HEK293T (cell line): ENCODE measurements at regions not wholly inside any gene's neighbourhood (a gene's known extent, or its start where the extent isn't known, plus 50 kb on each side); places are given as distances from the start of the nearest gene placed in this dataset.

Experiments used
- CTCF ChIA-PET: fragments of 350-600 bp; formaldehyde crosslinking; extraction: SDS; loops from one replicate; lab custom pipeline; 2021; ENCODE audit warnings: antibody characterized with exemption, inconsistent platforms; lab: Yijun Ruan, JAX
- POLR2A ChIA-PET: fragments of 350-600 bp; formaldehyde crosslinking; extraction: SDS; loops from one replicate; lab custom pipeline; 2020; ENCODE audit warnings: antibody characterized with exemption, inconsistent platforms; lab: Yijun Ruan, JAX
- DNase-seq: peaks from one replicate; pipeline ENCODE4 v3.0.0; 2012; ENCODE audit warnings: mixed read lengths; ENCODE audit errors: extremely low spot score
- ARNT ChIP-seq: fragments of 450-650 bp; IDR thresholded peaks from 2 replicates; pipeline ENCODE4 v1.6.1; 2017; ENCODE audit warnings: mild to moderate bottlenecking
- BHLHE40 ChIP-seq: fragments of 450-650 bp; IDR thresholded peaks from 2 replicates; pipeline ENCODE4 v1.6.1; 2016; ENCODE audit warnings: mild to moderate bottlenecking, moderate library complexity, borderline replicate concordance
- CTBP1 ChIP-seq: fragments of 450-650 bp; IDR thresholded peaks from 2 replicates; pipeline ENCODE4 v1.6.1; 2016; ENCODE audit warnings: borderline replicate concordance
- ELF4 ChIP-seq: fragments of 450-650 bp; IDR thresholded peaks from 2 replicates; pipeline ENCODE4 v1.6.1; 2017; ENCODE audit warnings: antibody characterized with exemption
- FOXA1 ChIP-seq: fragments of 450-650 bp; IDR thresholded peaks from 2 replicates; pipeline ENCODE4 v1.6.1; 2016; ENCODE audit warnings: mild to moderate bottlenecking
- FOXK2 ChIP-seq: fragments of 450-650 bp; IDR thresholded peaks from 2 replicates; pipeline ENCODE4 v1.6.1; 2016; ENCODE audit warnings: mild to moderate bottlenecking
- FOXM1 ChIP-seq: fragments of 450-650 bp; IDR thresholded peaks from 2 replicates; pipeline ENCODE4 v1.6.1; 2017; ENCODE audit warnings: mild to moderate bottlenecking, borderline replicate concordance
- HDGF ChIP-seq: fragments of 450-650 bp; IDR thresholded peaks from 2 replicates; pipeline ENCODE4 v1.6.1; 2017; ENCODE audit warnings: antibody characterized with exemption, borderline replicate concordance
- L3MBTL2 ChIP-seq: fragments of 450-650 bp; conservative IDR thresholded peaks from 2 replicates; pipeline ENCODE4 v1.6.1; 2016; ENCODE audit warnings: mild to moderate bottlenecking
- LEF1 ChIP-seq: fragments of 450-650 bp; IDR thresholded peaks from 2 replicates; pipeline ENCODE4 v1.6.1; 2017; ENCODE audit warnings: mild to moderate bottlenecking, borderline replicate concordance
- NFRKB ChIP-seq: fragments of 450-650 bp; IDR thresholded peaks from 2 replicates; pipeline ENCODE4 v1.6.1; 2016; ENCODE audit warnings: mild to moderate bottlenecking, moderate library complexity
- SP1 ChIP-seq: fragments of 450-650 bp; IDR thresholded peaks from 2 replicates; pipeline ENCODE4 v1.6.1; 2017
- SUZ12 ChIP-seq: fragments of 450-650 bp; IDR thresholded peaks from 2 replicates; pipeline ENCODE4 v1.6.1; 2016; ENCODE audit warnings: mild to moderate bottlenecking
- TARDBP ChIP-seq: fragments of 450-650 bp; IDR thresholded peaks from 2 replicates; pipeline ENCODE4 v1.6.1; 2016
- ZNF384 ChIP-seq: fragments of 450-650 bp; IDR thresholded peaks from 2 replicates; pipeline ENCODE4 v1.6.1; 2016
- TF ChIP-seq, protein P1 (sequence below): fragments of 450-650 bp; IDR thresholded peaks from 2 replicates; pipeline ENCODE4 v1.6.1; 2016

DNA sequence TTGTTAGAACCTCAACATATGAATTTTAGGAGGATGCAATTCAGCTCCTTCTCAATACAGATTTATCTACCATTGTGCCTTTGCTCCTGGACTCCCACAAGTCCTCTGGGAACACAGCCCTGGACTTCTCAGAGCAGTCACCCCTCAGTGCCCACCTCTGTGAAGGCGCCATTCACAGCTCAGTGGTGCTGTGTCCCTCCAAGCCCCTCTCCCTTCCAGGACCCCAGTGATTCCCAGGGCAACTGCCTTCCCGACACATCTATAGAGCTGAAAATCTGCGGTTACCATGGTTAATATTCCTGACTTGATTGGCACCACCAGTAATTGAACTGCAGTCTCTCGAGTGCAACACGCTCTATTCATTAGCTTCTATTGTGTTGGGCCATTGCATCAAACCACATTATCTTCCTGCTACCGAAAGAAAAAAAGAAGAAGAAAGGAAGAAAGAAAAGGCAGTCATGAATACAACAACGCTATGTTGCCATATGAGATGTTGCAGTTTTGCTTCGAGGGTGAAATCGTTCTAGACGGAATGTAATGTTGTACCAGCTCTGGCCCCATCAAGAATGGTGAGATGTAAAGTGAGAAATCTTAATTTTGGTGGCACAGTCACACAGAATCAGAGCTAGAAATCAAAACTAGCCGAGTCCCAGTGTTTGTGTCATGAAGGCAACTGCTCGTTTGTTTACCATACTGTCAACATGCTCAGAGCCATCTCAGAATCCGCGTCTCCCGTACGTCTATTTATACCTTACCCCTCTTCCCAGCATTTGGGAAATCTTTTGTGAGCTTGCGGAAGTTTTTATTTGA, 524.0 kb upstream of the ID2 start:
- TF ChIP-seq HDGF (no peak), ZNF384 (no peak), FOXA1 (no peak), BHLHE40 (no peak), ELF4 (no peak), FOXM1 (no peak), FOXK2 (no peak), L3MBTL2 (no peak), ARNT (no peak), SP1 (no peak)
- TF ChIP-seq, protein P1, sequence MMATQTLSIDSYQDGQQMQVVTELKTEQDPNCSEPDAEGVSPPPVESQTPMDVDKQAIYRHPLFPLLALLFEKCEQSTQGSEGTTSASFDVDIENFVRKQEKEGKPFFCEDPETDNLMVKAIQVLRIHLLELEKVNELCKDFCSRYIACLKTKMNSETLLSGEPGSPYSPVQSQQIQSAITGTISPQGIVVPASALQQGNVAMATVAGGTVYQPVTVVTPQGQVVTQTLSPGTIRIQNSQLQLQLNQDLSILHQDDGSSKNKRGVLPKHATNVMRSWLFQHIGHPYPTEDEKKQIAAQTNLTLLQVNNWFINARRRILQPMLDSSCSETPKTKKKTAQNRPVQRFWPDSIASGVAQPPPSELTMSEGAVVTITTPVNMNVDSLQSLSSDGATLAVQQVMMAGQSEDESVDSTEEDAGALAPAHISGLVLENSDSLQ = no peak
- no peak for DNase-seq
- ChIA-PET POLR2A (no interaction called here), CTCF (no interaction called here)

DNA sequence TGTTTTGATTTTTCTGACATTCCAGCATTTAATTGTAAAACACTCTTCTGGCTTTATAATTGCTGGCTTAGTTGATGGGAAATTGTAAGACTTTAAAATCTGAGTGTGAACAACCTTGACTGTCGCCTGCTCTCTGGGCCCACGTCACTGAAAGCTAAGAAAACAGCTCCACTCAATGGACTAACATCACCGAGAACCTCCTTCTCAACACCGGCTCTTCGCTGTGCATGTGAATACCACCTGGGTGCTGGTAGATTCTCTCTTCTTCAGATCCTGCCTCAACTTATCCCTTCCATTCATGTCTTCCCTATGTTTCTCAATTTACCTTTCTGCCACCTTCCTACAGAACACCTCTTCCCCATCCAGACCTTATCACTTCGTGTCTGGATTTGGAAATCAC, 523.1 kb upstream of the ID2 start:
- POLR2A ChIA-PET = no interaction called here
- CTCF ChIA-PET = no interaction called here
- no peak for DNase-seq
- TF ChIP-seq ELF4 = no peak
- TF ChIP-seq ZNF384 = no peak
- TF ChIP-seq NFRKB = no peak
- no peak for TF ChIP-seq FOXM1
- TF ChIP-seq FOXK2 = no peak
- TF ChIP-seq CTBP1 = no peak
- no peak for TF ChIP-seq ARNT
- TF ChIP-seq, protein P1 = no peak
- TF ChIP-seq SP1 = no peak
- no peak for TF ChIP-seq FOXA1
- no peak for TF ChIP-seq SUZ12
- no peak for TF ChIP-seq HDGF
- no peak for TF ChIP-seq TARDBP
- TF ChIP-seq LEF1 = no peak
- no peak for TF ChIP-seq L3MBTL2
- no peak for TF ChIP-seq BHLHE40

DNA sequence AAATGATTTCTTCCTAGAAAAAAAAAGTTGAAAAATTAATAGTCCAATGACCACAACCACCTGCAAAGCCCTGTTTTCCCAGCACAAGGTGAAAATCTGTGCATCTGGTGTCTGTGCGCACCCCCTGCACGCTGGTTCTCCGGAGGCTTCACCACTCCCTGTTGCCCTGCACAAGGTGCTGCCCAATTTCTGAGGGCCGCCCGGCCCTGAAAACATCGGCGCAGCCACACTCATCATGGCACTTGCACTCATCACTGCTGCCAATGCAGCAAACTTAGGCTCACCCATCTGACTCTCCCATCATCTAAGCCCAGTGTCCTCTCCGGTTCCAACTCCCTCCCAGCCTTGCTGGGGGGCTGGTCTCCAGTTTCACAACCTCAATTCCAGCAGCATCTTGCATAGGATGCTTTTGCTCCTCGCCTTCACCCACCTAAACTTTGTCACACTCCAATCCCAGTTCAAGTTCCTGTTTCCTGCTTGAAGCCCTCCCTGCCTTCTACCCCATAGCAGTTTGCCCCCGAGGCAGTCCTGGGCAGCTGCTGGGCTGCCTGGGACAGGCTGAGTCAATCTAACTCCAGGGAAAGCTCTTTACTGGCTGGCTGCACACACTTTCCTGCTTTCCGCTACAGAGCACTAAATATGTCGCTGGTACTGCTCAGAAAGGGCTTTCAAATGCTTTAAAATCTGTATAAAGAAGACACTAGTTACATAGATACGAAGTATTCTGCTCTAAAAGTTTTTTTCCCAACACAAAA, 522.5 kb upstream of the ID2 start:
- ChIA-PET POLR2A (no interaction called here), CTCF (no interaction called here)
- no peak for TF ChIP-seq FOXK2
- no peak for TF ChIP-seq SP1
- TF ChIP-seq LEF1 = no peak
- no peak for TF ChIP-seq SUZ12
- TF ChIP-seq ELF4 = no peak
- no peak for TF ChIP-seq FOXM1
- TF ChIP-seq, protein P1 = no peak
- TF ChIP-seq BHLHE40 = no peak
- DNase-seq = no peak

DNA sequence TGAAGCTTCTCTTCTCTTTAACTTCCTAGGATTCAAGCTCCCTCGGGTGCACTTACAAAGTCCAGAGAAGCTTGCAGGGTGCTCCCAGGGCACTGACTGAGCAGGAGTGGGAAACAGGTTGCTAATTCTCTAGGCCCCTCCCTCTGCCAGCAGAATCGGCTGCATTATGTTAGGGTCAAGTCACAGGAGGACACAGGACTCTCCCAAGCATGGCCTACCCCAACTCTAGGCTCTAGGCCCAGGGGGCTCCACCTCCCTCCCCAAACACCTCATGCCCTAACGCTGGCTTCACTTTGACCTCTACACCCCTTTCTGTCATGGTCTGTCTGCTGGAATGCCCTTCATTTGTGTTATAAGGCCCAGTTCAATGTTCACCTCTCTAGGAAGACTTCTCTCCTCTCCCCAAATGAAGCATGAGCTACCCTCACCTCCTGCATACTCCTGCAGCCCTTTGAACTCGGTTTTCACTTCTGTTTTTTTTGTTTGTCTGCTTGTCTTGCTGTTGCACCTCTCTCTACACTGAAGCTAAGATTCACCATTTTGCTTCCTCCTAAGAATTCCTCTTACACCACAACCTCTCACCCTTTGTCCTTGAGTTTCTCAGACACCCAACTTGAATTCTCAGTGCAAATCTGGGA, 521.8 kb upstream of the ID2 start:
- POLR2A ChIA-PET = no interaction called here
- TF ChIP-seq NFRKB = no peak
- no peak for TF ChIP-seq TARDBP
- TF ChIP-seq ARNT = no peak
- CTCF ChIA-PET = no interaction called here
- no peak for DNase-seq

DNA sequence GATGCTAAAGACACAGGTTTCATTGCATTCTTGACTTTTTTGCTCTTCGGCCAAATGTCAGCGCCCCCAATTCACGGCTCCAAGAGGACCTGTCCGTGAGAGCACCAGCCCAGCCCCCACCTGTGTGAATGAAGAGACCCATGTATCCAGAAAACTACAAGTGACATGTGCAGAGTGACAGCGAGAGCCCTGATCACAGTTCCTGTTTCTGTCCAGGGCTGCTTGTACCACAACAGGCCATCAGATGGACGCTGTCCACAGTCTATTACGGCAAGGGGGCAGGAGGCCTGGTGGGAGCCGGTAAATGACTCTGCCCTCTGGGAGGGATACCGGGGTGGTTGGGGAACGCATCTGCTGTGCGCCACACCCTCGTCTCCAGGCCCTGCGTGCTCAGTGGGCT, 520.9 kb upstream of the ID2 start:
- TF ChIP-seq FOXK2 = no peak
- POLR2A ChIA-PET = no interaction called here
- CTCF ChIA-PET = interaction anchor here (0.6 kb wide), 1 partner anchor 129 kb away, joined by 5 read pairs; no protein-coding TSS in a partner anchor
- DNase-seq = no peak

DNA sequence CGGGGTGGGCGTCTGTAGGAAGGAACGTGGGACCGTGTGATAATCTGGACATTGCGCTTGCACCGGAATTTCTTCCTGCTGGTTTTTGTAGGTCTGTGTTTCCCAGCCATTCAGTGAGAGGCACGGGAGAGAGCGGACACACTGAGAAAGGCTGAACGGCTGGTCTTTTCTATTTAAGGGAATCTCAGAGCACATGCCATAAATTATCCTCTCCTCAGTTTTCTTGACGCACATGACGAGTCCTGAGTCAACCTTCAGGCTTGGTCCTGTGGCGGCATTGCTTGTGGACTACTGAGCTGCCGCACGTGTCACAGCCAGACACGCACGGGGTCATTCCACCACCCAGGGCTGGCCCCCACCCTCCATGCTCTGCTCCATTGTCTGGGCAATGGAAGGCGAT, 519.3 kb upstream of the ID2 start:
- ChIA-PET POLR2A (no interaction called here), CTCF (no interaction called here)
- DNase-seq = no peak
- TF ChIP-seq, protein P1 = no peak
- no peak for TF ChIP-seq FOXA1
- no peak for TF ChIP-seq ELF4
- no peak for TF ChIP-seq HDGF
- TF ChIP-seq BHLHE40 = no peak
- TF ChIP-seq SP1 = no peak
- TF ChIP-seq SUZ12 = no peak
